Subcutaneous abdominal adipose tissue (tissue), 5 donors: ENCODE measurements at regions not wholly inside any gene's neighbourhood (a gene's known extent, or its start where the extent isn't known, plus 50 kb on each side); places are given as distances from the start of the nearest gene placed in this dataset.

Source experiments
- H3K27ac ChIP-seq: one replicate; pipeline ENCODE4 v1.7.0; 2013; ENCODE audit warnings: low read depth, mild to moderate bottlenecking, inconsistent platforms, low read length, moderate library complexity
- H3K27me3 ChIP-seq, 5 donors: one replicate each; pipeline ENCODE4 v1.7.0; 2013; ENCODE audit warnings: low read length in 5 of 5, inconsistent platforms in 1 of 5; ENCODE audit not compliant: control insufficient read depth in 5 of 5, insufficient read depth in 4 of 5
- H3K36me3 ChIP-seq, 5 donors: one replicate each; pipeline ENCODE4 v1.7.0; 2013; ENCODE audit warnings: low read length in 5 of 5; ENCODE audit not compliant: control insufficient read depth in 5 of 5, insufficient read depth in 5 of 5
- H3K4me1 ChIP-seq, 5 donors: one replicate each; pipeline ENCODE4 v1.7.0; 2013; ENCODE audit warnings: low read length in 5 of 5, mild to moderate bottlenecking in 3 of 5, moderate library complexity in 1 of 5; ENCODE audit not compliant: control insufficient read depth in 5 of 5, insufficient read depth in 5 of 5
- H3K4me3 ChIP-seq, 5 donors: one replicate each; pipeline ENCODE4 v1.7.0; 2013; ENCODE audit warnings: low read length in 5 of 5, low read depth in 1 of 5
- H3K9ac ChIP-seq, 5 donors: one replicate each; pipeline ENCODE4 v1.7.0; 2013; ENCODE audit warnings: low read length in 5 of 5, mild to moderate bottlenecking in 4 of 5, moderate library complexity in 3 of 5
- H3K9me3 ChIP-seq, 5 donors: one replicate each; pipeline ENCODE4 v1.7.0; 2013; ENCODE audit warnings: low read length in 5 of 5; ENCODE audit not compliant: control insufficient read depth in 5 of 5
- donor health status: healthy.
- donor health status: healthy.
- donor health status: healthy.
- donor health status: healthy.
- donor health status: healthy.

DNA sequence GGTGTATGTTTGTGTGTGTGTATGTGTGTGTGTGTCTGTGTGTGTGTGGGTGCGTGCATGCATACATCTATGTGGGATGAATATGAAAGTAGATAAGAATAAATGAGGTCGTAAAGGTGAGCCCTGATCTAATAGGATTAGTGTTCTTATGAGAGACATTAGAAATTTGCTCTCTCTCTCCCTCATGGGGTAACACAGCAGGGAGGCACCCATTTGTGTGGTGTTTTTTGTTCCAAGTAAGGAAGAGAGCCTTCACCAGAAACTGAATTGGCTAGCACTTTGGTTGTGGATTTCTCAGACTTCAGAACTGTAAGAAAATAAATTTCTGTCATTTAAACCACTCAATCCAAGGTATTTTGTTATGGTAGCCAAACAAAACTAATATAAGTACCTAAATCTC is 353.7 kb upstream of the CHRM2 start:
- peaks cover 0 to 5% (median 2%) of the 10 kb centered on the region in 5 donors for H3K9me3 ChIP-seq
- no peak overlapping the region for H3K9ac ChIP-seq
- no peaks in the 10 kb centered on the region for H3K4me1 ChIP-seq
- no peaks in the 10 kb centered on the region for H3K27me3 ChIP-seq
- H3K36me3 ChIP-seq = no peaks in the 10 kb centered on the region
- H3K4me3 ChIP-seq = no peak overlapping the region
- no peak overlapping the region for H3K27ac ChIP-seq

GRCh38 chr7:136513744-136514143 is 354.7 kb upstream of the CHRM2 start:
- Histone ChIP-seq H3K9ac (no peak overlapping the region), H3K27me3 (no peaks in the 10 kb centered on the region), H3K9me3 (peaks cover 0 to 10% (median 5%) of the 10 kb centered on the region in 5 donors), H3K4me3 (no peak overlapping the region), H3K36me3 (no peaks in the 10 kb centered on the region), H3K4me1 (peaks cover 0 to 4% (median 0%) of the 10 kb centered on the region in 5 donors), H3K27ac (no peak overlapping the region)

GRCh38 chr7:136509466-136509865 is 359.0 kb upstream of the CHRM2 start:
- H3K9ac ChIP-seq = no peak overlapping the region
- H3K27me3 ChIP-seq = no peaks in the 10 kb centered on the region
- no peak overlapping the region for H3K4me3 ChIP-seq
- H3K27ac ChIP-seq = no peak overlapping the region
- peaks cover 0 to 10% (median 5%) of the 10 kb centered on the region in 5 donors for H3K9me3 ChIP-seq
- H3K36me3 ChIP-seq = no peaks in the 10 kb centered on the region
- peaks cover 0 to 4% (median 0%) of the 10 kb centered on the region in 5 donors for H3K4me1 ChIP-seq

- Histone ChIP-seq H3K4me3 (no peak overlapping the region), H3K4me1 (no peaks in the 10 kb centered on the region), H3K27me3 (no peaks in the 10 kb centered on the region), H3K36me3 (no peaks in the 10 kb centered on the region), H3K9ac (no peak overlapping the region), H3K27ac (no peak overlapping the region), H3K9me3 (no peaks in the 10 kb centered on the region)
These were observed 366.3 kb upstream of the CHRM2 start for GRCh38 chr7:136502162-136502561.

GRCh38 chr7:136501151-136501550 is 367.3 kb upstream of the CHRM2 start:
- Histone ChIP-seq H3K9me3 (no peaks in the 10 kb centered on the region), H3K27me3 (no peaks in the 10 kb centered on the region), H3K36me3 (no peaks in the 10 kb centered on the region), H3K9ac (no peak overlapping the region), H3K4me1 (no peaks in the 10 kb centered on the region), H3K27ac (no peak overlapping the region), H3K4me3 (no peak overlapping the region)

DNA sequence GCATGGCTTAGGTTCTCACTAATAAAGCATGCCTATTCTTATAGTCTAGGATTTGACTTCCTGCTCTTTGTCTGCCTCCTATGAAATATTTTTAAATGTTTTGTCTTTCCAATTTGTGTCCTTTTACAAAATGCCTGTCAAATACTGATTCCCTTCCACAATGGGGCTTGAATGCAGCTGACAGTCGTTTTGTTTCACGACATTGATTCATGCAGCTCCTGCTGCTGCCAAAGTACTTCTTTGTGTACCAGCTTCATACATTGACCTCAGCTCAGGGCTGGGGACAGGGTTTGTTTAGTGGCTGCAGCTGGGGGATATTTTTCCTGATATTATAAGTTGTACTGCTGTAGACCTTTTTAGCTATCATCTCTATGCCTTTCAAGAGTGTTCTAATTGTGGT is 371.9 kb upstream of the CHRM2 start:
- Histone ChIP-seq H3K4me3 (no peak overlapping the region), H3K9ac (no peak overlapping the region), H3K27ac (no peak overlapping the region), H3K36me3 (no peaks in the 10 kb centered on the region), H3K4me1 (no peaks in the 10 kb centered on the region), H3K27me3 (no peaks in the 10 kb centered on the region), H3K9me3 (peaks cover 0 to 2% (median 0%) of the 10 kb centered on the region in 5 donors)

- no peaks in the 10 kb centered on the region for H3K27me3 ChIP-seq
- H3K4me3 ChIP-seq = no peak overlapping the region
- H3K36me3 ChIP-seq = no peaks in the 10 kb centered on the region
- peaks cover 0 to 2% (median 0%) of the 10 kb centered on the region in 5 donors for H3K9me3 ChIP-seq
- no peak overlapping the region for H3K9ac ChIP-seq
- no peak overlapping the region for H3K27ac ChIP-seq
- H3K4me1 ChIP-seq = no peaks in the 10 kb centered on the region
These were observed 373.4 kb upstream of the CHRM2 start for GRCh38 chr7:136495081-136495480.

GRCh38 chr7:136492366-136492765 is 376.1 kb upstream of the CHRM2 start:
- Histone ChIP-seq H3K4me3 (no peak overlapping the region), H3K36me3 (no peaks in the 10 kb centered on the region), H3K27me3 (no peaks in the 10 kb centered on the region), H3K4me1 (no peaks in the 10 kb centered on the region), H3K9ac (no peak overlapping the region), H3K9me3 (peaks cover 0 to 2% (median 0%) of the 10 kb centered on the region in 5 donors), H3K27ac (no peak overlapping the region)

GRCh38 chr7:136489808-136490207 is 378.6 kb upstream of the CHRM2 start:
- Histone ChIP-seq H3K27ac (no peak overlapping the region), H3K27me3 (no peaks in the 10 kb centered on the region), H3K9ac (no peak overlapping the region), H3K9me3 (peaks cover 0 to 2% (median 0%) of the 10 kb centered on the region in 5 donors), H3K36me3 (no peaks in the 10 kb centered on the region), H3K4me3 (no peak overlapping the region), H3K4me1 (no peaks in the 10 kb centered on the region)

DNA sequence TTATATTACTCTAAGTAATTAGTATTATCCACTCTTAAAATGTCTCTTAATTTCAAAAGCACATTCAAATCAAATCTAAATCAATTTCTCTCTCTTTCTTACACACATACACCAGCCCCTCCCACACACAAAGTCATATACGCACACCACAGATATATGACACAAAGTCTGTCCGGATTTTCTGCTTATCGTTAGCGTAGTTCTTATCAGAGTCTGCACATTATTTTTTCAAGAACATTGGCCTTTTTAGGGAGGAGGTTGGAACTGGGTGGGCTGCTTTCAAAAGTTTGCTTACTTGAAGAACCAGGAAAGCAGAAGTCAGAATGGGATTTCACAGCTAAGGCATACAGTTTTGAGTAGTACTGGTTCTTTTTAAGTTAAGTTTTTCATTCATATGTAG is 387.6 kb upstream of the CHRM2 start:
- no peak overlapping the region for H3K9ac ChIP-seq
- H3K4me1 ChIP-seq = no peaks in the 10 kb centered on the region
- H3K9me3 ChIP-seq = peaks cover 0 to under 1% (median 0%) of the 10 kb centered on the region in 5 donors
- no peak overlapping the region for H3K27ac ChIP-seq
- H3K36me3 ChIP-seq = no peaks in the 10 kb centered on the region
- no peak overlapping the region for H3K4me3 ChIP-seq
- no peaks in the 10 kb centered on the region for H3K27me3 ChIP-seq

DNA sequence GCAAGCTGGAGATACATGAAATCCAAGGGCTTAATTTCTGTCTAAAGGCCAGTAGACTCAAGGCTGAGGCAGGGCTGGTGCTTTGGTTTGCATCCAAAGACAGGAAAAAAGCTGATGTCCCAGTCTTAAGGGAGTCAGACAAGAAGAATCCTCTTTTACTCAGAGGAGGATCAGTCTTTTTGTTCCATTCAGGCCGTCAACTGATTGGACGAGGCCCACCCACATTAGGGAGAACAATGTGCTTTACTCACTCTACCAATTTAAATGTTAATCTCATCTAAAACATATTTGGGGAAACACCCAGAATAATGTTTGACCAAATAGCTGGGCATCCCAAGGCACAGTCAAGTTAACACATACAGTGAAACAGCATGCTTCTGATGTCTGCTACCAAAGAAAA is 388.5 kb upstream of the CHRM2 start:
- Histone ChIP-seq H3K27ac (no peak overlapping the region), H3K27me3 (no peaks in the 10 kb centered on the region), H3K9ac (no peak overlapping the region), H3K9me3 (peaks cover 0 to 2% (median 0%) of the 10 kb centered on the region in 5 donors), H3K4me3 (no peak overlapping the region), H3K36me3 (no peaks in the 10 kb centered on the region), H3K4me1 (no peaks in the 10 kb centered on the region)
